Left cardiac atrium (tissue), 4 donors: ENCODE measurements at regions not wholly inside any gene's neighbourhood (a gene's known extent, or its start where the extent isn't known, plus 50 kb on each side); places are given as distances from the start of the nearest gene placed in this dataset.
A peak's percentile ranks its signal among the peaks of the same experiment; 100 is the strongest.

Experiments used
- ATAC-seq, 2 donors: fragments of 200-7000 bp; cut with Tn5 transposase; one replicate each; pipeline ENCODE4 v1.9.1; 2020; ENCODE audit warnings: mild to moderate bottlenecking in 2 of 2, moderate library complexity in 2 of 2
- DNase-seq: peaks from one replicate; pipeline ENCODE4 v3.0.0-alpha.2; 2020
- intact Hi-C, 2 donors: fragments of 100-400 bp; cut with DNase I; formaldehyde crosslinking; loops; one replicate each; pipeline versions ENCODE4 v1.14.1 to v1.15.1; 2022 to 2023
- donor health status: DM: no; HTN: yes; CAD: no.
- donor health status: DM: no; HTN: yes; CAD: no; lungs with severe emphysema.
- donor health status: DM: yes; HTN: yes; CAD: no.
- donor health status: Dilated cardiomyopathy.

DNA sequence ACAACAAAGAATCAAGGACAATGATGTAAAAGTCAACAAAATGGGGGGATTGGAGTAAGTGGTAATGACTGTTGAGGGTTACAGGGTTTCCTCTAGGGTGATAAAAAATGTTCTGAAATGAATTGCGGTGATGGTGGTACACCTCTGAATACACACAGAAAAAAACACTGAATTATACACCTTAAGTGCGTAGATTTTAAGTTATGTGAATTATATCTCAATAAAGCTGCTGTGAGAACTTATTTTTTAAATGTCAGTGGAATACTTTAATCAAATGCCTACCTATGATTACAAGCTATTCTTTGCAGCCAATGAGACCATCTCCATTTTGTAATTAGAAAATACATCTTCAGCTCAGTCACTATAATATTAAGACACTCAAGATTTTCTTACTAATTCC lies 53.5 kb downstream of the ZNF608 start:
- intact Hi-C loops = no loop called here
- DNase-seq = no peak

DNA sequence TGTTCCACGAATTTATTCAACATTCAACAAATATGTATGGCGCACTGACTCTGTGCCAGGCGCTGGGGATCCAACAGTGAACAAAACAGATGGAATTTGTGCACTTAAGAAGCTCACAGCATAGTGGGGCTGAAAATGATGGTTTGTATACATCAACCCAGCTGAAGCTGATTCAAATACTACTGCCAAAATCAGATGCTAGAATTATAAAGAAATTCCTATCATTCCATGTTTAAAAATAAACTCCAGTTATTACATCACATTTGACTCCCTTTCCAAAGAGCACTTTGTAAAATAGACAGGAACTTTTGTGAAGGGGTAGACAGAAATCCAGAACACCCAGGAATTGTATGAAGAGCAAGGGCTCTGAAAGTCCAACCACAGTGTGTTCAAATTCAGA lies 54.1 kb downstream of the ZNF608 start:
- no peak for ATAC-seq
- no peak for DNase-seq
- intact Hi-C loops = no loop called here

More for the DNA sequence above, 53.5 kb downstream of the ZNF608 start:
- ATAC-seq = no peak

DNA sequence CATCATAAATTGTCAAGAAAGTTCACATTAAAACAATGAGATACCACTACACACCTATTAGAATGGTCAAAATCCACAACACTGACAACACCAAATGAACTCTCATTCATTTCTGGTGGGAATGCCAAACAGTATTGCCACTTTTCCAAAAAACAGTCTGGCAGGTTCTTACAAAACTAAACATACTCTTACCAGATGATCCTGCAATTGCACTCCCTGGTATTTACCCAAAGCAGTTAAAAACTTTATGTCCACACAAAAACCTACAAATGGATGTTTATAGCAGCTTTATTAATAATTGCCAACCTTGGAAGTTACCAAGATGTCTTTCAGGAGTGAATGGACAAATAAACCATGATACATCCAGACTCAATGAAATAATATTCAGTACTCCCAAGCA lies 56.8 kb downstream of the ZNF608 start:
- DNase-seq = no peak
- no peak for ATAC-seq
- intact Hi-C loops = no loop called here

DNA sequence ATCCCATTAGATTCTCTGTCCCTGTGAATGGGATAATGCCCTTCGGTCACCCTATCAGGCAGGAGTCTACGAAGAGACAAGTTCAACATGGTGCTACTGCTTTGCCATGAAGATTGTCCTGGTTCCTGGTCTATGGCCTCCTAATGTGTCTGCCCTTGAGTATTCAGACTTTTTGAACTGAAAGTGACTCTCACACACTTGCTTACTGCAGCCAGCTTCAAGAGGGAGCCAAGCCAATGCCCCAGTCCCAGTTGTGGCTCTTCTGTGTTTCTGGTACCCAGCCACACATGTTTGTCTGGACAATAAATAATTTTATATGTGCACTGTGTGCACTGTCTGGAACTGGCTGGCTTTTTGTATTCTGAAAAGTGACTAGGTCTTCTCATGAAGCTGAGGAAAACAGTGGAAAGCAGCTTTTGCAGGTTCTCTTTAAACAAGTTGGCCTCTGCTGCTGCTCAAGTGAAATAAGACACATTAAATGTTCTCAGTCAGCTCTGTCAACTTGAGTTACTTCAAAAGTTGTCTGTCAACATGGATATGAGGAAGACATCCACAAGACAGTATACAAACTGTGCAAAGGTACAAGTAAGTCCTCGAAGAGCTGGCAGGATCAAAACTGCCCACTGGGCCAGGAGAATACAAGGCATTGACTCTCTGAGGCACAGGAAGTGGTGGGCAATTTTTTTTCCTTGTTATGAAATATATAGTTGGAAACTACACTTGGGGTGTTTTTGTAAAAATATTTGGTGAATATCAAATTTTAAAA lies 60.0 kb downstream of the ZNF608 start:
- peak in 1 of 2 donors; percentile 5 for ATAC-seq
- intact Hi-C loops = no loop called here
- DNase-seq = no peak

DNA sequence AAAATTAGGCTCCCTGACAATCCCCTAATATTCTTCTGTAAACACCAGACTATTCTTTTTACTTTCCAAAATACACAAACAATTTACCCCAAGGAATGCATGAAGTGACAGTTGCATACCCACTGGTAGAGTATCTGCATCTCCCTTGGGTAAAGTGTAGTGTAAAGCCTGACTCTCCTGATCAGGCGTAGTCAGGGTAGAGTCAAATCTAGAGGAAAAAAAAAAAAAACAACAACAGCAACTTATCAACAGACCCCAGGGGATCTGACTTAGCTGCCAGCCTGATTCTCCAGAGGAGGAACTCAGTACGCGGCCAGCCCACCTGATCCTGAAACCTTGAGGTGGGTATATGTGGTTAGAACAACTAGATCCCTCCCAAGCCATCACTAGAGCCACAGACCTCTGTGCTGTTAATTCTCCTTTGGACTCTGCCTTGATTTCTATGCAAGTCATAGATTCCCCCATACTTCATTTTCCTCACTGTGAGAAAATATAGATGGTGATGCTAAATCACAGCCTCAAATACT lies 61.0 kb downstream of the ZNF608 start:
- DNase-seq (no peak), ATAC-seq (no peak)
- intact Hi-C loops = no loop called here

DNA sequence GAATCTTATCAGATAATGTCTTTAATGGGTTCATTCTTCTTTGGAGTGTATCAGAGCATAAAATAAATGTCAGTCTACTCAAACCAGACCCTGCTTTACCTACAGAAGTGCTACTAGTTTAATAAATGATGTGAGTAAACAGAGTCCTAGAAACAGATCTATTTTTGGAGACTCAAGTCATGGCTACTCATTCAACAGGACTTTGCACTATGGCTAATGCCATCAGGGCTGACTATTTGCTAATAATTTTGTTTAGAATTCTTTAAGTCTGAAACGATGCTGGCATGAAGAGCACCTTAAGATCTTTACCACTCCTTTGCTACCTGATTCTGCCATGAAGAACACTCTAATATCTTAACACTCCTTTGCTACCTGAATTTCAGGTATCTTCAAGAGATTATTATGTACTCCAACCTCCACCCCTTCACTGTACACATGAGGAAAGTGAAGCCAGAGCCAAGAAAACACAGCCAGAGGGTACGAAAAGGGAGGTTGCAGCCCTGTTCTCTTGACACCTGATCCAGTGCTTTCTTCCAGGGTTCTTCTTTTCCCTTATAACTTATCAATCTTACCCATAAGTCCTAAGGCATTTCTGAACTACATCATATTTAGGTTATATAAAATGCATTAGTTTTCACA lies 62.4 kb downstream of the ZNF608 start:
- no peak for DNase-seq
- intact Hi-C loops = no loop called here
- no peak for ATAC-seq

DNA sequence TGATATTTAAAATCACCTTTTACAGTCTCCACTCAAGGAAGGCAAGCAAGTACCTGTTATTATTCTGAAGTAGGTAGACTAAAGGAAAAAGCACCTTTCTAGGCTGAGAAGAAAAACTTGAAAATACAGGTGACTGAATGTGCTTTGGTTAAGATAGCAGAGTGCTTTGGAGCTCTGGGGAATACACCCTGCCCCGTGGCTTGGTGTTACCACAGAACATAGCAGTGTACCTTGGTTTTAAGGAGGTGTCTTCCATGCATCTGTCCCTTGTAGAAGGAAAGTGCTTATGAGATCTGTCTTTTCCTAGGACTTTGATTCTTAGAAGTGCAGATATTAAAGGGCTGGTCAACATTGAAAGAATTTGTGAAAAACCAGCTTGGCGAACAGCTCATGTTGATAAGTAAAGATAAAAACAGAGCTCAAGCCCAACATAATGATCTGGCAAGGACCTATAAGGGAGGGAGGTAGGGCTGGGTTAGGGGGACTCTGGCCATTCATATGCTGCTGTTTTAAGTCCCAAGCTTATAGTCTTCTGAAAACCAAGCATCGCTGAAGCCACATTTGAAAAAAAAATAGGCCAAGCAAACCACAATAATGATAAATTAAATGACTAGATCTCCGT lies 66.8 kb downstream of the ZNF608 start:
- ATAC-seq (no peak), DNase-seq (no peak)
- intact Hi-C loops = no loop called here

DNA sequence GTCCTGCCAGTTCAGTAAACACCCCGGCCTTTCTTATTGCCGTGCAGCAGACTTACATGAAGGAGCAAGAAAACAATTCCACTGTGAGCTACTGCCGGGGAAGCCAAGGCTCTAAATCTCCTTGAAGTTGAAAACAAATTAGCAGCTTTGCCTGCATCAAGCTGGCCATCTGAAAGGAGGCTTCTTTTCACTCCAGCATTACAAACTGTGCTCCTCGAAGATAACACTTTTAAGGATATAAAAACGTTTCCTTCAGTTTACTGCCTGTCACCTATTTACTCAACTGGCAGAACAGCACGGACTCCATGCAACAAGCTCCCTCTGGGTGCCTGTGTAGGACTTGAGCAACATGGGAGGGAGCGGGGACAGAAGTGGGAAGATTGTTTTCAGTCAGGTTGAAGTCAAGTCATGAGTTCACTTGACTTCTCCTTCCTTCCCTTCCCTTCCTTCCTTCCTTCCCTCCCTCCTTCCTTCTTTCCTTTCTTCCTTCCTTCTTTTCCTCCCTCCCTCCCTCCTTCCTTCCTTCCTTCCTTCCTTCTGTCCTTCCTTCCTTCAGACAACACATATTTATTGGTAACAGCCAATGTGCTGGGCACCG lies 67.4 kb downstream of the ZNF608 start:
- DNase-seq (no peak), ATAC-seq (no peak)
- intact Hi-C loops = no loop called here

DNA sequence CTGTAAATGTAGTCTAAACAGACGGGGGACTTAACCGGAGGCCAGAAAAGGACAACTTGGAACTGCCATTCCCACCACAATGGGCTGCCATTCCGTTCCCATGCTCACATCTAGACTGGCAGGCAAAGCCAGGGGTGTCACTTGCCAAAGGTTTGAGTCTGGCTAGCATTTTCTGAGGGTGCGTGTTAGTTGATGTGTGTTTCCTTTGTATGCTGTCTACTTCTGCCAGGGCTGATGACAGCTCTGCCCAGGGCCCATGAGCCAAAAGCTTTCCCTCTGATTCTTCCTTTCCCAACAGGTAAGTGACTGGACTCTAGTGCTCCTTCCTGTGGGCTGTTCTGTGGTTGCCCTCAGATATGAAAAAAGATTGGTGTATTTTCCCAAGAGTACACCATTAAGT lies 68.0 kb downstream of the ZNF608 start:
- intact Hi-C loops = no loop called here
- DNase-seq (no peak), ATAC-seq (peak; percentile 58 to 69)

DNA sequence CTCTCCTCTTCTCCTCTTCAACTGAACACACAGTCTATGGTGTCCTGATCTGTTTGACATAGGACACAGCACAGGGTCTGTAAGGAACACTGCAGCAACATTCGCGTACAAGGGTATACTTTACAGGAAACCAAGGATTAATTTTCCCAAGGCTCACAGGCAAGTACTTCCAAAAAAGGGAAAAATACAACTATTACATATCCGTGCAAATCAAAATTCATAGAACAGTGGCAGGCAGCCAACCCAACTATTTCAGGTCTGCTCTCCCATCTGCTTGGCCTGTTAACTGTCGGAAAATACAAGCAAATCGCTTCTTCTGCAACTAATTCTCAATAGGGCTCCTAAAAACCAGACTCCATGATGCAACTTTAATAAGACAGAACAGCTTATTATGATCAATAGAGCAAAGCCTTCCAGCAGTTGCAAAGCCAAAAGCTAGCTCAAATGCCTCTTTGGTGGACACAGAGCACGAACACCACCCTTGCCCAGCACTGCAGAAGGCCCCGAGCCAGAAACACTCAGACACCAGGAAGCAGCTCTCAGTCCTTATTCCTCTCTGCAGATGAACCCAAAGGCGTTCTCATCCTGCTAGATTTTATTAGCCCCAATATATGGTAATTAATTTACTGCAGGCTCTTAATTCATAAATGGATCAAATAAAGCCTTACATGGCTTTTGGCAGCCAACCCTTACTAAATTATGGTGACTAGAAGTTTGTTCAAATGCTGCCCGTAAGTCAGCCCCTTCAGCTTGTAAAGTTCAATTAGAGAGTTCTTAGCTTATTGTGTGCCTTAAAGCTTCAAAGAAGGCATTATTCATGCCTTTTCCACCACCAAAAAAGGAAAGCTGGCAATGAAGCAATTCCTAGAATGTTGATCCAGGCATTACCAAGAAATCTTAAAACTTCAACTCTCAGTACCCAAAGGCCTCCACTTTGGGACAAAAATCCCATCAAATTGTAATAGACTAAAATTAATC lies 68.8 kb downstream of the ZNF608 start:
- DNase-seq (no peak), ATAC-seq (peak; percentile 55 to 82)
- intact Hi-C loops = no loop called here

DNA sequence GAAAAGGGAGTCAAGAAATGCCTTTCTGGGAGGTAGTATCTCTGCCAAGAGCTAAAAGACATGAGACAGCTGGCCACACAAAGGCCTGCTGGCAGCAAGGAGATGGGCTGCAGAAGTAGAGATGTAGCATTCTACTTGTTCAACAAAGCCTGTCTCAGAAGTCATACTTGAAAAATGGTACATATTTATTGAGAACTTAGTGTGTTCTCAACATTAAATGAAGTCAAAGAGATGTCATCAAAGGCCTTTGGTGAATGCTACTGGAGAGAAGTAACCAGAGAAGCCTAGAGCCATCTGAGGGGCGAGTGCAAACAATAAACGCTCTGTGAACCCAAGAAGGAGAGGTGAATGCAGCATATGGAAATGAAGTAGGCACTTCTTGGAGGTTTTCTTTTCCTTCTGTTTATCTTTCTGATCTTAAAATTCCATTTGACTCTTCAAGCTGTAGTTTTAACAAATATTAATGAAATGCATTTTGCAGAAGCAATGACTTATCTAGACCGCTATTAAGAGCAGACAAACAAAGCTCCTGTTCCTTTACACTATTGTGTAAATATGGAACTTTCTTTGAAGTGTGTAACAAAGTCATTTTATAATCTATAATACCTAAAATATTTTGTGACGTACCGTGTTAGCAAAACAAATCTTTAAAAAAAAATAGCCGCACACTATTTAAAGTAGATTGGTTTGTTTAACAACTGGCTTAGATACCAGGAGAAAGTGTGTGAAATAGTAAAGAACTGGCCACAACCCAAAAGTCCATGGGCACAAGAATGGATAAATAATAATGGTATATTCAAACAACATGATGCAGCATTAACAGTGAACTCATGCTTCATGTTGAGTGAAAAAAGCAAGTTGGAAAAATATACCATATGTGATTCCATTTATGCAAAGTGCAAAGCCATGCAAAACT lies 70.2 kb downstream of the ZNF608 start:
- ATAC-seq = no peak
- intact Hi-C loops = no loop called here
- no peak for DNase-seq

DNA sequence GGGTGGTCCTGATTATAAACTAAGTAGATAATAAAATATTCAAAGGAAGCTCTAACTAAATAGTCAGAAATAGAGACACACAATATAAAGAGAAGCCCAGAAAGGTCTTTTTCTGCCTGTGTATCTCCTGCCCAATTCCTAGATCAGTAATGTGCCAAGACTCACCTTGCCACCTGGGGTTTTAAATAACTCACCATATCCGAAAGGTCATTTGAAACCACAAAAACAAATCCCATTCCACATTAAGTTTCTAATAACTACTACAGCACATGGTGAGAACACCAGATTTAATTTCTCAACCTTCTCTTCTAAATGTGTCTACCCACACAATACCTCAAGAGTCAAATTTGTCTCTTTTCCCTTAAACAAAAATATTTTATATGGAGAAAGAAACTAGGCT lies 75.2 kb downstream of the ZNF608 start:
- intact Hi-C loops = no loop called here
- DNase-seq (no peak), ATAC-seq (no peak)

DNA sequence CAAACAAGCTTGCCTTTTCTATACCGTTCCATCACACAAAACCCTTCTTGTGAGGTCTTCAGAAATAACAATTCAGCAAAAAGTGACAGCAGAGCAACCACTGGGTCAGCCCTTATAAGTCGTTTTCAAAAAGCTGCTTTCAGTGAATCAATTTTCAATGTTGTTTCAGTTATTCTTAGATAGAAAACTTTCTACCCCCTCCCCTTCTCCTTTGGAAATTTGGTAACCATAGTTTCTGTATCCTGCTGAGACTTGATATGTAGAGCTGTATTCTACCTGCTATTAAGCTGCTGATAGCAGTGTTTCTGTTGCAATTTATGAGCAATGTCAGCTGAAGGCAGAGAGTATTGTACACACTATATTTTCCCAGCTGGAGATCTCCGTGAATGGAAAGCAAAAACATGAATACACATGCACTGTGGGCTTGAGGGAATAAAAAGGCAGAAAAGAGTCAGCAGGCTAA lies 75.7 kb downstream of the ZNF608 start:
- peak in 1 of 2 donors; percentile 46 for ATAC-seq

DNA sequence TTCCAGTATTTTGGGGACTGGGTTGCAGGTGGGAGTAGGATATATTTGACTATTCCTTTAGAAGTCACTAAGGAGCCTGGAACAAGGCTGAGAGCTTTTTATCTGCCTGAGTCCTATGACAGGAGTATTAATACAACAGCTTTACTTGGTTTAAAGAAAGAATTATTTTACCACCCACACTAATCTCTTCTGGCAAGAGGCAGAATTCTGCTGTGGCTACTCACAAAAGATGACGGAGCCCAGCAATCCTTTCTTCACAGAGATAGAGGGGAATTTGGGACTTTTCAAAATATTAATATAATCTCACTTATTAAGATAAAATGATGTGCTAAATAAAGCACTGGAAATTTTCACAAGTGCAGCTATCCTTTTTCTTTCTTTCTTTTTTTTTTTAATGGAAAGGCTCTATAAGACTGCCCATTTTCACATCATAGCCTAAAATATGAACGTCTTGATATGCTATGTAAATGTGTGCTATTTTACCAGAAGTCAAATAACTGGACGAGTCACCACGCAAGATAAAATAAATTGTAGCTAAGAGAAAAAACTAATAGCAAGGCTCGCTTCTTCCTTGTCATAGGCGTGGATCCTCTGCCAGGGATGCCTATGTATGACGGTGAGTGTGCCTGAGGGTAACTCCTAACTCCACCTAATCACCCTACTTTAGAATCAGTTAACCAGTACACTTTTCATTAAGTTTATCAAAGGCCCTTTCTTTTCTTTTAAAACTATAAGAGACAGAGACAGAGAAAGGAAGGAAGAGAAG lies 76.3 kb downstream of the ZNF608 start:
- DNase-seq (no peak), ATAC-seq (peak; percentile 35 to 84)
- intact Hi-C loops = no loop called here

More for the DNA sequence above, 75.7 kb downstream of the ZNF608 start:
- no peak for DNase-seq
- intact Hi-C loops = no loop called here

DNA sequence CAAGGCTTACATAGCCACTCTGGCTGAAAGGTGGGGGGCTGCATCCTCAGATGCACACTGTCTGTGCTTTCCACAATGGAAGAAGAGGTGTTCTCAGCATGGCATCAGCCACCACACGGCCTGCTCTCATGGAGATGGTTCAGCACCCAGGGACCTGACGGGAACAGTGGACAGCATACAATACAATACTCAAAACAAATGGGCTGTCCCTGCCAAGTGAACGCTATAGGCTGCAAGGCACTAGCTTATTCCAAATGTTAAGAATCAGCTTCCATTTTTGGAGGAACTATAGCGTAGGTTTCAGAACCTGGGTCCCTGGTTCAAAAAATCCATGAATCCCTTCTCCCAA lies 77.2 kb downstream of the ZNF608 start:
- intact Hi-C loops = no loop called here
- DNase-seq (no peak), ATAC-seq (peak in 1 of 2 donors; percentile 19)

DNA sequence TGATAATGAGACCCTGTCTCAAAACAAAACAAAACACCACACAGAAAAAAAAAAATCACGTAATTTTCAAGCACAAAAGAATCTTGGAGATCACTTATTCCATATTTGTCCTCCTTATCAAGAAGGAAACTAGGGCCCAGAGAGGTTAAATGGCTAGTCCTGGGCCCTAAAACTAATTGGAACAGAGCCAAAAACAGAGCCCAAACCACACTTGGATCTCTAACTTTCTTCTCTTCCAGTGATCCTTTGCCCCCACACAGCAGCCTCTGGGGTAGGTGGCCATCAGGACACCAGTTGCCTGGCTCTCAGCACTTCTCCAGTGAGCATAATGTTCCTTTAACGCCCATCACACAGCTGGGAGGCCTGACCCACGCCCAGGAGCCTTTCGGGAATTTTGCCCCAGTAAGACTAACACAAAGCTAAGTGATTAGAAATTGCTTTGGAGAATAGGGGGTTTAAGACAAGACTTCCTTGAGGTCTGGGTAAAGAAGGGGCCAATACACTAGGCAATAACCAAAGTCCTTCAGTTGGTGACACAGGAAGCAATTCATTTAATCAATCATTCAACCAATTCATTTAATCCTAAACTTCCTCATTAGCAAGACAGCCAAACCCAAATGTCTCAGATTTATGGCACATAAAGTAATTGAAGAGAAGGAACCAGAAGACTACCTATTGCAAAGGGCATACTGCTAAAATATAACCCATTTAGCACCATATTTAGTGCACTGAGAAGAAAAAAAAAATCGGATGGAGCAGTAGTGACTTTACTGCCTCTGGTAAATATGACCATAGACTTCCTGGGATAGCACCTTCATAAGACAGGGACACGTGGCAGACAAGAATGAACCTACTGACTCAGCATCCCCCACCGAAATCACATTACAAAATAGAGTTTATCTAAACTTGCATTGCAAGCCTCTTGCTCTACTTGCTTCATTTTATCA lies 77.8 kb downstream of the ZNF608 start:
- ATAC-seq = no peak
- no peak for DNase-seq
- intact Hi-C loops = no loop called here
